Inflammatory macrophage (primary cell): ENCODE measurements at regions not wholly inside any gene's neighbourhood (a gene's known extent, or its start where the extent isn't known, plus 50 kb on each side); places are given as distances from the start of the nearest gene placed in this dataset.
"Not testable (repeated sequence)": the region's sequence is repeated elsewhere in the genome, so short reads cannot be mapped to it uniquely, and the experiment has no call there.

Experiments used
- DNase-seq, 2 donors: peaks; one replicate each; pipeline ENCODE4 v3.0.0-alpha.2; 2020 to 2022

- no peak for DNase-seq
Observed at GRCh38 chr11:25625094-25625493, 706.8 kb upstream of the ANO3 start.

DNA sequence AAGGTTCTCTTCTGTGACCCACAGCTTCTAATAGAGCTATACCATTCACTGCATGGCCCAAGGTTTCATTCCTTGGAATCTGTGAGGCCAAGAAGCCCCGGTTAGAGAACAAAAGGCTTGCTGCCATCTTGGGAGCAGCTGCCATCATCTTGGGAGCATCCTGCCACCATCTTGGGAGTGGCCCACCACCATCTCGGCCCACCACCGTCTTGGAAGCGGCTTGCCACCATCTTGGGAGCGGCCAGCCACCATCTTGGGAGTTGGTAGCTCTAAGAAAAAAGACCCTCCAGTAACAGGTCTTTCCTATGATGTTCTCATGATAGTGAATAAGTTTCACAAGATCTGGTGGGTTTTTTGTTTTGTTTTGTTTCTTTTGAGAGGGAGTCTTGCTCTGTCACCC, 703.9 kb upstream of the ANO3 start:
- no peak for DNase-seq

GRCh38 chr11:25633230-25633629, 698.7 kb upstream of the ANO3 start:
- DNase-seq, result no peak

- not testable (repeated sequence) for DNase-seq
Observed at GRCh38 chr11:25649220-25649619, 682.7 kb upstream of the ANO3 start.

GRCh38 chr11:25650319-25650718, 681.6 kb upstream of the ANO3 start:
- DNase-seq, result no peak

DNA sequence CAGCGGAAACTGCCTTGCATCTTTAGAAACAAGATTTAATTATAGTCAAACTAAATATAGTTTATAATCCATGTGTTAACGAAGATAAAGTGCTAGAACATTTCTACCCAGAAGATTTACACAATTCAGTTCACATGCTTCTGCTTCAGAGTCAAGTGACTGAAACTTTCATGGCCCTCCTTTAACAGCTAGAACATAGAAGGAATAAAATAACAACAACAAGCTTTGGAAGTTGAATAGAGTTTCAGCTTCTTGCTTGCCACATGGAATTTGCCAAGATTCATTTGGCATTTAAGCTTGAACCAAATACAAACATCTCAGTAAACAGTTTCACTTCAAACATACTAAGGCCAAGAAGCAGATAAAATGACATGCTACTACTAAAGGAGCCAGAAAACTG, 676.3 kb upstream of the ANO3 start:
- DNase-seq, result no peak

GRCh38 chr11:25658916-25659315, 673.0 kb upstream of the ANO3 start:
- no peak for DNase-seq

DNA sequence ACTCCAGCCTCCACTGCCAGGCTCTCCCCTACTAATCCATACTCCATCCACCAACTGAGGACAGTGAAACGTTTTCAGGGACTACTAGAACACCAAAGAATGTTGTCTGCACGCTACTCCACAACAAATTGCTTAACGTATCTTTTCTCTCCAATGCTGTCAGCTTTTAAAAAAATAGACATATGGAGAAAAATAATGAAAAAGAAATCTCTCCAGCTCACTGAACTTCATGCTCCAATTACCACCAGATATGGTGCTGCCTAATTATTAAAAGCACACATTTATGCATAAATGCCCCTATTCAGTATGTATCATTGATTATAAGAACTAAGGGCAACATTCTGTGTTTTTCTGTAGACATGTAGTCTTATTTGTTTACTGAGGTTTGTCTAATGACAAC, 672.2 kb upstream of the ANO3 start:
- DNase-seq, result no peak

DNA sequence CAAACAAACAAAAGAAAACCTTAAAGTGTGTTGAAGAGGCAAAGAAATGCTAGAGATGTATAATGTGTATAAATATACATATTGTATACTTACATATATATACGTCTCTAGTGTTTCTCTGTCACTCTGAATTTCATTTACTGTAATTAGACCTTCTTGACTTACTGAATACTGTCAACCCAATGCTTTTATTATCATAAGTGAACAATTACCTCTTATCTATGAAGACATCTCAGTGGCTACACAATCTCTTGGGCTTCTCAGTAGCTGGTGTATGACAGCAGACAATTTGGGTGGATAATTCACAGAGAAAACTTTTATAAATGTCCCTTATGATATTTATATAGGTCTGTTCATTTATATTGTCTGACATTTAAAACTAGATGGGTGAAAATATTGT, 664.1 kb upstream of the ANO3 start:
- DNase-seq, result no peak

- DNase-seq, result no peak
Observed at GRCh38 chr11:25691959-25692358, 640.0 kb upstream of the ANO3 start.

DNA sequence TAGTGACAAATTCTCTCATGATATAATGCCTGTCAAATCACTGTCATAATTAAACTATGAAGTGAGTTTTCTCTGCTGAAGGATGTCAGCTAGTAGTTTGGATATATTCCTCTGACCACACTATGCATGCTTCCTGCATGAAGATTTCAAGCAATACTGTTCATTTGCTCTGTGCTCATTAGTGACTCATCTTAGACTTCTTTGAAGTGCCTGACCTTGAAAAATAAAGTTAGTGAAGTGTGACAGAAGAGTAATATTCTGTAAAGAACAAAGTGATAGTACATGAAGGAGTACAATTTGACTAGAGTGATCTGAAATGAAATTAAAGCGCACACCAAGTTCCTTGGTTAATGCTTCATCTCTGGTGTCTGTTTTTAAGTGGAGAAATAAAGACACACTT, 629.5 kb upstream of the ANO3 start:
- no peak for DNase-seq

GRCh38 chr11:25710975-25711374, 621.0 kb upstream of the ANO3 start:
- no peak for DNase-seq

DNA sequence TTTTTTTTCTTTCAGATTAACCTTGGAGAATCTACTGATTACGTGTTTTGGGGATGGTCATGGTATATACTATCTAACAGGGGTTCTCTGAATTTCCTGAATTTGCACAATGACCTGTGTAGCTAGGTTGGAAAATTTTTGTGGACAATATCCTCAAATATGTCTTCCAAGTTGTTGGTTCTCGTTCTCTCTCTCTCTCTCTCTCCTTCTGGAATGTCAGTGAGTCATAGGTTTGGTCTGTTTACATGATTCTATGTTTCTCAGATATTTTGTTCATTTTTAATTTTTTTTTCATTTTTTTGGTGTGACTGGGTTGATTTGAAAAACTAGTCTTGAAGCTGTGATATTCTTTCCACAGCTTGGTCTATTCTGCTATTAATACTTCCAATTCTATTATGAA, 604.0 kb upstream of the ANO3 start:
- no peak for DNase-seq

DNA sequence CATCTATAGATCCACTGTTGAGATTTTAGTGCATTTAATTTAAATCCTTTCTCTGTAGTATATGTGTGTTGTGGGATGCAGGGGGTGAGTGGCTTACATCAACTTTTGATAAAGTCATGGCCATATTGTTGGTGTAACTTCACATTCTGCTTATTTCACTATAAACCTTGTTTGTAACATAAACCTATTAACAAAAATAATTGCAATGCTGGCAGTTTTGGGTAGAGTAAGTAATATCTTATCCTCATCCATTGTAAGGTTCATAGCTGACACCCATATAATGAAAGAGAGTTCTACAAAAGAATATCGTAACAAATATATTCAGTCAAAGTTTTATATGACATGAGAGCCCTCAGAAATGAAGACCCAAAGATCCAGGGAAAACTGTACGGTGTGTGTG, 601.7 kb upstream of the ANO3 start:
- no peak for DNase-seq

GRCh38 chr11:25733777-25734176, 598.2 kb upstream of the ANO3 start:
- no peak for DNase-seq

DNA sequence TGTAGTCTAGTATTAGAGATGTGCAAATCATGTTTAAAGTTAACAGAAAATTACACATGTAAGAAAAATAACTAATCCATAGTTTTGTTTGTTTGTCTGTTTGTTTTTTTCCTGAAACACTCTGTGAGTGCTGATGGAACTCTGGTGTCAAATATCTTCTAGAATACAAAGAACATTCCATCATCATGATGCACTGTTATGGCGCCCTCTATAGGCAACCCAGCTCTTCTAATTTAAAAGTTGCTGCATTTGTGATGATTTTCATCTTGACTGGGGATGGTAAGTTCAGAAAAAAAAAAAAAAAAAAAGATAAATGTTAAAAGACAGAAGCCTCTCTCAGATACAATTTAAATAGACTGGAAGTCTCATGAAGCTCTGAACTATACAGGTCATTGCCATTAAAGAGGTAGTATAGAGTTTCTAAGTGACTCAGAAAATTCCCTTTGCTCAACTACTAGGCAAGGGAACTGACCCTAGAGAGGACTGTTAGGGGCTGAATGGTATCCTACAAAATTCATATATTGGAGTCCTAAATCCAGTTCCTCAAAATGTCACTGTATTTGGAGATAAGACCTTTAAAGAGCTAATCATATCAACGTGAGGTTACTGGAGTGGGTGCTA, 597.2 kb upstream of the ANO3 start:
- no peak for DNase-seq

- DNase-seq, result no peak
Observed at GRCh38 chr11:25737071-25737675, 594.8 kb upstream of the ANO3 start.

- DNase-seq, result no peak
Observed at GRCh38 chr11:25741886-25742285, 590.0 kb upstream of the ANO3 start.

DNA sequence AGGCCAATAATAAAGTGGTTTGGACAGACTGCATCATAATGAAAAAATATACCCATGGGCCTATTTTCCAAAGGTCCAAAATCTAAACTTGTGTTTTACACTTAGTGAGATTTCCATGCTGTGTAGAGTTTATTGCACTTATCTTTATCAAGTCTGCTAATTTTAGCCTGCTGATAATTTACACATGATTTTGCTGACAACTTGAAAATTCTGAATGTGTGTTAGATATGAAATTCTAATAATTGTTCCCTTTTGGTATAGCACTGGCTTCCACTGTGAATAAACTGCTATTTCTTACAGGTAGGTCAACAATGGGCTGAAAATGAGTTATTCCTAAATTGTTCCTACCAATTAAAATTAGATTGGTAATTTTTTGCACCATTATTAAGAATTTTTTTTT, 589.1 kb upstream of the ANO3 start:
- DNase-seq, result no peak

DNA sequence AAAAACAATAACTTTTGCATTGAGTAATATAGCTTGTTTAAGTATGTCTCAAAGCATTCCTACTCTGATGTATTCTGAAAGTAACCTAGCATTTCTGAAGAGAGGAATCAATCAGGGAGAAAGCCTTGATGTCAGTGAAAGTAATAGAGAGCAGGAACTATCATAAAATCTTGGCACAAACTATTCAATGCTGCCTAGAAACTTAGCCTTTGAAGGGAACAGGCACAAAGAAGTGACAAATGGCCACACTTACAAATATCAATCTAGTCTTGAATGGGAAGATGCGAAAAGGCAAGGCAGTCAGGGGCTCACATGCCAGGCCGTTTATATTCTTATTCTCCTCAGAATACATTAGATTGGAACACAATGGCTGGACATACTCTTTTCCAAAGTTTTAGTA, 576.5 kb upstream of the ANO3 start:
- no peak for DNase-seq

DNA sequence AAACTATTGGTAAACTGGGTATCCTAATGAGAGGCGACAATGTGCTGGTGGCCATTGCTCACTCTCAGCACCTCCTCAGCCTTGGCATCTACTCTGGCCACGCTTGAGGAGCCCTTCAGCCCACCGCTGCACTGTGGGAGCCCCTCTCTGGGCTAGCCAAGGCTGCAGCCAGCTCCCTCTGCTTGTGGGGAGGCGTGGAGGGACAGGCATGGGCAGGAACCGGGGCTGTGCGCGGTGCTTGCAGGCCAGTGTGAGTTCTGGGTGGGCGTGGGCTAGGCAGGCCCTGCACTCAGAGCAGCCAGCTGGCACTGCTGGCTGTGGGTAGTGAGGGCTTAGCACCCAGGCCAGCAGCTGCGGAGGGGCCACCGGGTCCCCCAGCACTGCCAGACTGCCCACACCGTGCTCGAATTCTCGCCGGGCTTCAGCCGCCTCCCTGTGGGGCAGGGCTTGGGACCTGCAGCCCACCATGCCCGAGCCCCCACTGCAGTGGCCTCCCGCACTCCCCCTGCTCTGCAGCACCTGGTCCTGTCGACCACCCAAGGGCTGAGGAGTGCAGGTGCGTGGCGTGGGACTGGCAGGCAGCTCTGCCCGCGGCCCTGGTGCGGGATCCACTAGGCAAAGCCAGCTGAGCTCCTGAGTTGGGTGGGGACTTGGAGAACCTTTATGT, 575.9 kb upstream of the ANO3 start:
- no peak for DNase-seq

- DNase-seq, result no peak
Observed at GRCh38 chr11:25758145-25758661, 573.7 kb upstream of the ANO3 start.

GRCh38 chr11:25766332-25767015, 565.5 kb upstream of the ANO3 start:
- DNase-seq, result no peak

DNA sequence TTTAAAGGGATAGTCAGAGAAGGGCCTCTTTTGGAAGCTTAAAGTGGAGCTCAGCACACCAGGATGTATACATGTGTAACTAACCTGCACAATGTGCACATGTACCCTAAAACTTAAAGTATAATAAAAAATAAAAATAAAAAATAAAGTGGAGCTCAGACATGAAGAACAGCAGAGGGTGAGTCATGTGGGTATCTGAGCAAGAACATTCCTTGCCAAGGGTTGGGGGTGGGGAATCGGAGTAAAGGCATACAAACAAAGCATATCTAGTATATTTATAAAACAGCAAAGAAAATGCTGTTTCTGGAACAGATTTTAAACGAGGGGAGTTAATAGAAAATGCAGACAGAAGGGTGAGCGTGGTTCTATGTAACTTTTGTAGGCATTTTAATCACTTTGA, 562.6 kb upstream of the ANO3 start:
- no peak for DNase-seq
